HepG2 (cell line): ENCODE measurements at regions not wholly inside any gene's neighbourhood (a gene's known extent, or its start where the extent isn't known, plus 50 kb on each side); places are given as distances from the start of the nearest gene placed in this dataset.

Experiments
- ATAC-seq: fragments of 200-7000 bp; cut with Tn5 transposase; 3 replicates; pipeline ENCODE4 v1.9.1; 2020; ENCODE audit warnings: mild to moderate bottlenecking, moderate library complexity
- BruUV-seq: library from RNA; stranded (reverse); fragments of 400-500 nt; replicated peaks from 2 replicates; lab custom pipeline; 2021; lab: Mats Ljungman, UMichigan
- CTCF ChIA-PET: fragments of 300-600 bp; formaldehyde crosslinking; extraction: SDS; loops from one replicate; lab custom pipeline; 2021; ENCODE audit warnings: low total read pairs, inconsistent platforms, low intra/inter-chr PET ratio; lab: Yijun Ruan, JAX
- POLR2A ChIA-PET: fragments of 350-600 bp; sonication (Branson Sonifier 250); formaldehyde crosslinking; loops from one replicate; lab custom pipeline; 2020; ENCODE audit warnings: antibody characterized with exemption, inconsistent platforms; lab: Yijun Ruan, JAX
- DNase-seq: peaks from one replicate; pipeline ENCODE4 v3.0.0-alpha.2; 2015; ENCODE audit warnings: low spot score
- FAIRE-seq: peaks from 3 replicates; lab custom pipeline; 2011; peaks lifted over from hg19 to GRCh38; lab: Jason Lieb, UNC
- H2AFZ ChIP-seq: one replicate; pipeline ENCODE4 v1.6.1; 2011; ENCODE audit warnings: low read length, inconsistent platforms
- H3K27ac ChIP-seq: fragments of 300-600 bp; 3 replicates; pipeline ENCODE4 v1.8.0; 2011; ENCODE audit warnings: mixed run types, mild to moderate bottlenecking, mixed read lengths, low read length, inconsistent platforms; ENCODE audit not compliant: insufficient read depth; ENCODE audit errors: extremely low read length
- H3K27me3 ChIP-seq, 2 experiments: fragments of 200-600 bp in 1 of 2; 2 replicates in 1 of 2; 3 replicates in 1 of 2; pipeline versions ENCODE4 v1.6.0 to v1.8.0; 2011; ENCODE audit warnings: low read length in 2 of 2, mild to moderate bottlenecking in 2 of 2, moderate library complexity in 2 of 2, inconsistent platforms in 1 of 2; ENCODE audit not compliant: insufficient read depth in 2 of 2, control insufficient read depth in 1 of 2
- H3K36me3 ChIP-seq, 2 experiments: fragments of 200-600 bp in 1 of 2; replicated peaks in 1 of 2; 2 replicates in 1 of 2; 3 replicates in 1 of 2; pipeline versions ENCODE4 v1.5.1 to v1.8.0; 2011; ENCODE audit warnings: low read length in 2 of 2, inconsistent platforms in 1 of 2; ENCODE audit not compliant: insufficient read depth in 2 of 2, control insufficient read depth in 1 of 2
- H3K4me1 ChIP-seq: 2 replicates; pipeline ENCODE4 v1.5.1; 2012; ENCODE audit warnings: low read length, inconsistent platforms; ENCODE audit not compliant: insufficient read depth
- H3K4me2 ChIP-seq: 2 replicates; pipeline ENCODE4 v1.6.0; 2011; ENCODE audit warnings: low read depth, low read length, inconsistent platforms
- H3K4me3 ChIP-seq, 3 experiments: fragments of 200-600 bp in 1 of 3; sonication (generic), shearing (Covaris generic) in 1 of 3; replicated peaks in 1 of 3; 2 replicates each; pipeline ENCODE4 v1.5.1; 2011 to 2016; ENCODE audit warnings: low read length in 3 of 3, inconsistent platforms in 2 of 3, low read depth in 2 of 3, mild to moderate bottlenecking in 2 of 3, control low read depth in 1 of 3, mixed read lengths in 1 of 3; ENCODE audit not compliant: insufficient read depth in 1 of 3
- H3K79me2 ChIP-seq: one replicate; pipeline ENCODE4 v1.6.1; 2011; ENCODE audit warnings: low read length, inconsistent platforms; ENCODE audit not compliant: insufficient read depth
- H3K9ac ChIP-seq: 2 replicates; pipeline ENCODE4 v1.6.0; 2011; ENCODE audit warnings: mild to moderate bottlenecking, low read depth, low read length, inconsistent platforms; ENCODE audit not compliant: insufficient read depth
- H3K9me3 ChIP-seq: 2 replicates; pipeline ENCODE4 v1.5.1; 2012; ENCODE audit warnings: mild to moderate bottlenecking, low read length
- H4K20me1 ChIP-seq: 2 replicates; pipeline ENCODE4 v1.6.0; 2011; ENCODE audit warnings: inconsistent platforms, mild to moderate bottlenecking, low read length, moderate library complexity; ENCODE audit not compliant: insufficient read depth
- IKZF5 ChIP-seq: IDR thresholded peaks from 2 replicates; pipeline ENCODE4 v1.6.1; 2018; ENCODE audit warnings: missing genetic modification reagents, mild to moderate bottlenecking, missing compliant biosample characterization
- KLF12 ChIP-seq: sonication (generic); formaldehyde crosslinking; IDR thresholded peaks from 2 replicates; pipeline ENCODE4 v1.4.0; 2020; ENCODE audit warnings: missing genetic modification reagents, borderline replicate concordance
- MLX ChIP-seq: IDR thresholded peaks from 2 replicates; pipeline ENCODE4 v1.6.1; 2016
- SRSF9 ChIP-seq: fragments of 200-400 bp; formaldehyde crosslinking; IDR thresholded peaks from 2 replicates; pipeline ENCODE4 v1.6.1; 2018; ENCODE audit warnings: borderline replicate concordance, mild to moderate bottlenecking, low read depth, low read length; ENCODE audit not compliant: insufficient read depth, poor library complexity, severe bottlenecking
- ZNF280D ChIP-seq: sonication (generic); formaldehyde crosslinking; IDR thresholded peaks from 2 replicates; pipeline ENCODE4 v1.5.1; 2020; ENCODE audit warnings: mild to moderate bottlenecking, missing genetic modification reagents
- ZNF557 ChIP-seq: sonication (generic); formaldehyde crosslinking; IDR thresholded peaks from 2 replicates; pipeline ENCODE4 v1.4.0; 2020; ENCODE audit warnings: missing genetic modification reagents
- WGBS: methylation state at CpG from one replicate; pipeline ENCODE4 v1.1.6; 2017; ENCODE audit warnings: low lambda C conversion rate; 5-methylcytosine and 5-hydroxymethylcytosine counted together
- in situ Hi-C: cut with HindIII; loops from 2 replicates; pipeline ENCODE4 v1.10.0; 2017; ENCODE audit warnings: low pct_unique_long_range_greater_than_20kb; ENCODE audit not compliant: extremely low pct_ligation_motif_present
- intact Hi-C: fragments of 100-400 bp; cut with micrococcal nuclease; formaldehyde crosslinking; loops from one replicate; pipeline ENCODE4 v1.10.0; 2022; ENCODE audit not compliant: unreplicated experiment
- TF ChIP-seq, protein P1 (sequence below): sonication (generic); formaldehyde crosslinking; IDR thresholded peaks from 2 replicates; pipeline ENCODE4 v1.8.0; 2022; ENCODE audit warnings: low read depth, missing genetic modification reagents
- TF ChIP-seq, protein P2 (sequence below): sonication (generic); formaldehyde crosslinking; IDR thresholded peaks from 2 replicates; pipeline ENCODE4 v1.5.0; 2020; ENCODE audit warnings: missing genetic modification reagents, mild to moderate bottlenecking, borderline replicate concordance

DNA sequence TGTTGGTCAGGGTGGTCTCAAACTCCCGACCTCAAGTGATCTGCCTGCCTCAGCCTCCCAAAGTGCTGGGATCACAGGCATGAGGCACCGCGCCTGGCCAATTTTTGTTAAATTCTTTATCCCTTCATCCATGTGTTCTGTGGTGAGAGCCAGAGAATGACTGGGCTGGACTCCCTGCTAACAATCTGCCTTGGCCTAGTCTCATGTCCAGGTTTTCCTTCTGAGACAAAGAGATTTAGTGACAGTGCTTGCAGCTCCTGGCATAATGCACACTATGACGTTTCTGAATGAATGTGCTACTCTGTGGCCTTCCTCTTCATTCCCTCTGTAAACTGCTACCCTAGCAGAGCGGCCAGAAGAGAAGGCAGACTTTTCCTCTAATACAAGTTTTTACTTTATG lies 79.3 kb downstream of the FOXD1 start:
- Histone ChIP-seq H3K4me3 (no peak overlapping the region), H2AFZ (no peak overlapping the region), H3K4me1 (no peaks in the 10 kb centered on the region), H3K27me3 (peaks cover 0 to 38% of the 10 kb centered on the region in 2 experiments; a peak in 4 of 5 replicates), H3K4me2 (no peak overlapping the region), H3K9me3 (no peaks in the 10 kb centered on the region), H3K27ac (no peak overlapping the region), H3K36me3 (no peaks in the 10 kb centered on the region), H4K20me1 (no peaks in the 10 kb centered on the region), H3K9ac (no peak overlapping the region), H3K79me2 (no peaks in the 10 kb centered on the region)
- POLR2A ChIA-PET, result no interaction called here
- intact Hi-C loops (no loop called here), in situ Hi-C loops (no loop called here)
- DNase-seq (no peak), ATAC-seq (no peak), FAIRE-seq (no peak)
- WGBS, result 39% methylated on average over 5 of the region's 5 CpGs
- BruUV-seq, result no TSS peak
- CTCF ChIA-PET, result no interaction called here
- TF ChIP-seq, protein P1, sequence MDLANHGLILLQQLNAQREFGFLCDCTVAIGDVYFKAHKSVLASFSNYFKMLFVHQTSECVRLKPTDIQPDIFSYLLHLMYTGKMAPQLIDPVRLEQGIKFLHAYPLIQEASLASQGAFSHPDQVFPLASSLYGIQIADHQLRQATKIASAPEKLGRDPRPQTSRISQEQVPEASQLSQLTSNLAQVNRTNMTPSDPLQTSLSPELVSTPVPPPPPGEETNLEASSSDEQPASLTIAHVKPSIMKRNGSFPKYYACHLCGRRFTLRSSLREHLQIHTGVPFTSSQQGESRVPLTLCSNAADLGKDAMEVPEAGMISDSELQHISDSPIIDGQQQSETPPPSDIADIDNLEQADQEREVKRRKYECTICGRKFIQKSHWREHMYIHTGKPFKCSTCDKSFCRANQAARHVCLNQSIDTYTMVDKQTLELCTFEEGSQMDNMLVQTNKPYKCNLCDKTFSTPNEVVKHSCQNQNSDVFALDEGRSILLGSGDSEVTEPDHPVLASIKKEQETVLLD (CRISPR knock-in tag), result no peak
- TF ChIP-seq SRSF9 (no peak), MLX (CRISPR knock-in tag) (no peak), KLF12 (CRISPR knock-in tag) (no peak), ZNF280D (CRISPR knock-in tag) (no peak), IKZF5 (CRISPR knock-in tag) (no peak), ZNF557 (CRISPR knock-in tag) (no peak)
- TF ChIP-seq, protein P2, sequence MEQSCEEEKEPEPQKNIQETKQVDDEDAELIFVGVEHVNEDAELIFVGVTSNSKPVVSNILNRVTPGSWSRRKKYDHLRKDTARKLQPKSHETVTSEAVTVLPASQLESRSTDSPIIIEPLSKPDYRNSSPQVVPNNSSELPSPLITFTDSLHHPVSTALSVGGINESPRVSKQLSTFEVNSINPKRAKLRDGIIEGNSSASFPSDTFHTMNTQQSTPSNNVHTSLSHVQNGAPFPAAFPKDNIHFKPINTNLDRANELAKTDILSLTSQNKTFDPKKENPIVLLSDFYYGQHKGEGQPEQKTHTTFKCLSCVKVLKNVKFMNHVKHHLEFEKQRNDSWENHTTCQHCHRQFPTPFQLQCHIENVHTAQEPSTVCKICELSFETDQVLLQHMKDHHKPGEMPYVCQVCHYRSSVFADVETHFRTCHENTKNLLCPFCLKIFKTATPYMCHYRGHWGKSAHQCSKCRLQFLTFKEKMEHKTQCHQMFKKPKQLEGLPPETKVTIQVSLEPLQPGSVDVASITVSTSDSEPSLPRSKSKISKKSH, result no peak
